Keratinocyte (primary cell): ENCODE measurements at regions not wholly inside any gene's neighbourhood (a gene's known extent, or its start where the extent isn't known, plus 50 kb on each side); places are given as distances from the start of the nearest gene placed in this dataset.

Experiments
- DNase-seq: peaks from one replicate; pipeline ENCODE4 v3.0.0-alpha.2; 2011; ENCODE audit warnings: low read depth, missing footprints, low spot score
- FAIRE-seq: peaks from 2 replicates; lab custom pipeline; 2011; peaks lifted over from hg19 to GRCh38; lab: Jason Lieb, UNC
- H2AFZ ChIP-seq: 2 replicates; pipeline ENCODE4 v1.6.0; 2012; ENCODE audit warnings: low read length, control low read depth, inconsistent platforms; ENCODE audit not compliant: control insufficient read depth
- H3K27ac ChIP-seq: 2 replicates; pipeline ENCODE4 v1.5.1; 2011; ENCODE audit warnings: low read length; ENCODE audit not compliant: control insufficient read depth, insufficient read depth
- H3K27me3 ChIP-seq: 3 replicates; pipeline ENCODE4 v1.6.0; 2011; ENCODE audit warnings: low read length; ENCODE audit not compliant: control insufficient read depth, insufficient read depth; ENCODE audit errors: extremely low read depth
- H3K36me3 ChIP-seq, 2 experiments: 2 replicates in 1 of 2; 3 replicates in 1 of 2; pipeline ENCODE4 v1.5.1; 2011; ENCODE audit warnings: low read length in 2 of 2, mild to moderate bottlenecking in 1 of 2; ENCODE audit not compliant: control insufficient read depth in 2 of 2, insufficient read depth in 2 of 2; ENCODE audit errors: extremely low read depth in 1 of 2
- H3K4me1 ChIP-seq: 3 replicates; pipeline ENCODE4 v1.5.1; 2011; ENCODE audit warnings: low read length; ENCODE audit not compliant: control insufficient read depth, insufficient read depth; ENCODE audit errors: extremely low read depth
- H3K4me2 ChIP-seq: 3 replicates; pipeline ENCODE4 v1.6.0; 2011; ENCODE audit warnings: low read depth, low read length; ENCODE audit not compliant: control insufficient read depth, insufficient read depth; ENCODE audit errors: extremely low read depth
- H3K4me3 ChIP-seq, 3 experiments: fragments of 200-600 bp in 1 of 3; sonication (generic) in 1 of 3; 2 replicates in 2 of 3; 3 replicates in 1 of 3; pipeline ENCODE4 v1.5.1; 2011 to 2016; ENCODE audit warnings: low read length in 3 of 3, mild to moderate bottlenecking in 3 of 3, control low read depth in 2 of 3, inconsistent platforms in 1 of 3, low read depth in 1 of 3, mixed read lengths in 1 of 3, mixed run types in 1 of 3, moderate library complexity in 1 of 3; ENCODE audit not compliant: control insufficient read depth in 2 of 3, insufficient read depth in 2 of 3; ENCODE audit errors: extremely low read depth in 1 of 3
- H3K79me2 ChIP-seq: 2 replicates; pipeline ENCODE4 v1.6.0; 2012; ENCODE audit warnings: low read length; ENCODE audit not compliant: control insufficient read depth, insufficient read depth
- H3K9ac ChIP-seq: 3 replicates; pipeline ENCODE4 v1.6.0; 2011; ENCODE audit warnings: low read length; ENCODE audit not compliant: control insufficient read depth, insufficient read depth; ENCODE audit errors: extremely low read depth
- H3K9me1 ChIP-seq: 3 replicates; pipeline ENCODE4 v1.6.0; 2011; ENCODE audit warnings: low read length; ENCODE audit not compliant: control insufficient read depth, insufficient read depth; ENCODE audit errors: extremely low read depth
- H3K9me3 ChIP-seq: 2 replicates; pipeline ENCODE4 v1.5.1; 2012; ENCODE audit warnings: low read depth, low read length; ENCODE audit not compliant: control insufficient read depth
- H4K20me1 ChIP-seq: 3 replicates; pipeline ENCODE4 v1.6.0; 2011; ENCODE audit warnings: low read length; ENCODE audit not compliant: control insufficient read depth, insufficient read depth; ENCODE audit errors: extremely low read depth
- CTCF ChIP-seq, 3 experiments: IDR thresholded peaks in 1 of 3; conservative IDR thresholded peaks in 1 of 3; optimal IDR thresholded peaks in 1 of 3; 2 replicates in 2 of 3; 3 replicates in 1 of 3; pipeline versions ENCODE3 to v1.5.1; 2011; ENCODE audit warnings: low read length in 3 of 3, mild to moderate bottlenecking in 3 of 3, moderate library complexity in 2 of 3, control low read depth in 1 of 3, inconsistent platforms in 1 of 3; ENCODE audit not compliant: insufficient read depth in 2 of 3; ENCODE audit errors: extremely low read depth in 1 of 3
- EZH2 ChIP-seq: IDR thresholded peaks from one replicate; pipeline ENCODE4 v1.6.1; 2012; ENCODE audit warnings: inconsistent platforms, mild to moderate bottlenecking, low read length, moderate library complexity
- dilution Hi-C: fragments of 300-500 bp; cut with MboI; formaldehyde crosslinking; loops from one replicate; pipeline ENCODE4 v1.7.0; 2020; ENCODE audit warnings: low sequenced_read_pairs; ENCODE audit not compliant: extremely low pct_ligation_motif_present

DNA sequence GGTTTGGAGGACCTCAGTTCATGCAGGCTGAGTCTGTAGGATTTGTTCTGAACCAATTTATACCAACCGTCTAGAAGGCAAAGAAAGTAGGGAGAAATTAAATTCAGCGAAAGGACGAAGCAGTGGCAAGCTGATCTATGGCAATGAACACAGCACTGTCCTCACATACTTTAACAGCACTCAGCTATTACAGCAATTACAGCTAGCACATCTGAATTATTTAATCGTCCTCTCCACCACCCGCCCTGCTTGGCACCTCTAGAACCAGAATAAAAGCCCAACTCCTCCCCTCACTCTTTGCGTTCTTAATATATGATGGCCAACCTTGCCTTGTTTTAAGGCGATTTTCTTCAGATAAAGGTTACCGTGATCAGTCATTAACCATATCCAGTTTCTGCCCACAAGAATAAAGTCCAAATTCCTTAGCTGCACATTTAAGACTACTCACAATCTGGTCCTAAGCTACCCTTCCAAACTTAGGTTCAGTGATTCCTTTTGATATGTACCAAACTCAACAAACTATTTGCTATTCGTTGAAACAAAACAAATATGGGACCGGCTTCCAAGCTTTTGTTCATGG lies 169.4 kb upstream of the ESRRG start:
- H2AFZ ChIP-seq = no peak overlapping the region
- H3K27me3 ChIP-seq = no peaks in the 10 kb centered on the region
- H4K20me1 ChIP-seq = no peaks in the 10 kb centered on the region
- no peaks in the 10 kb centered on the region for H3K4me1 ChIP-seq
- H3K4me3 ChIP-seq = no peak overlapping the region
- dilution Hi-C loops = no loop called here
- DNase-seq = no peak
- no peaks in the 10 kb centered on the region for H3K9me3 ChIP-seq
- H3K79me2 ChIP-seq = no peaks in the 10 kb centered on the region
- no peak overlapping the region for H3K4me2 ChIP-seq
- no peak overlapping the region for H3K9ac ChIP-seq
- H3K9me1 ChIP-seq = no peaks in the 10 kb centered on the region
- H3K36me3 ChIP-seq = no peaks in the 10 kb centered on the region
- no peak overlapping the region for H3K27ac ChIP-seq
- FAIRE-seq = no peak
- TF ChIP-seq EZH2 = no peak
- TF ChIP-seq CTCF (optimal IDR thresholded peaks at IDR 0.05 in 1 of 3, IDR thresholded peaks at IDR 0.05 in 1 of 3, conservative IDR thresholded peaks at IDR 0.05 in 1 of 3; ENCODE audit: extremely low read depth in 1 of 3, insufficient read depth in 2 of 3, low read length in 3 of 3) = no peak

GRCh38 chr1:216890871-216891270 lies 167.6 kb upstream of the ESRRG start:
- H3K9me3 ChIP-seq = no peaks in the 10 kb centered on the region
- no peak overlapping the region for H2AFZ ChIP-seq
- DNase-seq (no peak), FAIRE-seq (no peak)
- H3K27ac ChIP-seq = no peak overlapping the region
- no peaks in the 10 kb centered on the region for H3K27me3 ChIP-seq
- H3K4me3 ChIP-seq = no peak overlapping the region
- H3K79me2 ChIP-seq = no peaks in the 10 kb centered on the region
- H4K20me1 ChIP-seq = no peaks in the 10 kb centered on the region
- no peak overlapping the region for H3K9ac ChIP-seq
- dilution Hi-C loops = no loop called here
- H3K36me3 ChIP-seq = no peaks in the 10 kb centered on the region
- no peaks in the 10 kb centered on the region for H3K4me1 ChIP-seq
- no peaks in the 10 kb centered on the region for H3K9me1 ChIP-seq
- TF ChIP-seq CTCF (optimal IDR thresholded peaks at IDR 0.05 in 1 of 3, IDR thresholded peaks at IDR 0.05 in 1 of 3, conservative IDR thresholded peaks at IDR 0.05 in 1 of 3; ENCODE audit: extremely low read depth in 1 of 3, insufficient read depth in 2 of 3, low read length in 3 of 3) = no peak
- no peak for TF ChIP-seq EZH2
- no peak overlapping the region for H3K4me2 ChIP-seq
